Stimulated activated naive CD8-positive, alpha-beta T cell treated with anti-CD3 and anti-CD28 coated beads, Interleukin-15, Interleukin-2, amounts not matched to agents 100 ng/mL and 50 ng/mL, for 24 hours (primary cell): ENCODE measurements at regions not wholly inside any gene's neighbourhood (a gene's known extent, or its start where the extent isn't known, plus 50 kb on each side); places are given as distances from the start of the nearest gene placed in this dataset.

Experiments
- H3K27ac Mint-ChIP-seq: one replicate; pipeline ENCODE4 v1.8.0; 2021; ENCODE audit warnings: mild to moderate bottlenecking, mixed read lengths
- H3K27me3 Mint-ChIP-seq: one replicate; pipeline ENCODE4 v1.8.0; 2021; ENCODE audit warnings: mixed read lengths
- H3K36me3 Mint-ChIP-seq: one replicate; pipeline ENCODE4 v1.8.0; 2021; ENCODE audit warnings: low read depth, mixed read lengths
- H3K4me1 Mint-ChIP-seq: one replicate; pipeline ENCODE4 v1.8.0; 2021; ENCODE audit warnings: low read depth, mixed read lengths
- H3K4me3 Mint-ChIP-seq: one replicate; pipeline ENCODE4 v1.8.0; 2021; ENCODE audit warnings: mild to moderate bottlenecking, mixed read lengths
- H3K9me3 Mint-ChIP-seq: one replicate; pipeline ENCODE4 v1.8.0; 2021; ENCODE audit warnings: mixed read lengths

DNA sequence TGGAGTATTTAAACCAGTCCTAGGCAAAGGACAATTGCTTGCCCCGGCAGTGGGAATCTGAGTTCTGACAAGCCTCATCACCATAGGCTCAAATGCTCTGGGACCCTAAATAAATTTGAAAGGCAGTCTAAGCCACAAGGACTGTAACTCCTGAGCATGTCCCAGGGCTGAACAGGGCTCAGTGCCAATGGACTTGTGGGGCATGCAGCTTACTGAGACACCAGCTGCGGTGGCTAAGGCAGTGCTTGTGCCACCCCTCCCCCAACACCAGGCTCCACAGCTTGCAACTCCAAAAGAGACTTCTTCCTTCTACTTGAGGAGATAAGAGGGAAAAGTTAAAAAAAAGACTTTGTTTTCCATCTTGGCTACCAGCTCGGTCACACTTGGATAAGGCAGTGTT lies 289.7 kb upstream of the DCBLD2 start:
- no peaks in the 10 kb centered on the region for H3K4me1 Mint-ChIP-seq
- H3K4me3 Mint-ChIP-seq, result no peak overlapping the region
- no peak overlapping the region for H3K27ac Mint-ChIP-seq

DNA sequence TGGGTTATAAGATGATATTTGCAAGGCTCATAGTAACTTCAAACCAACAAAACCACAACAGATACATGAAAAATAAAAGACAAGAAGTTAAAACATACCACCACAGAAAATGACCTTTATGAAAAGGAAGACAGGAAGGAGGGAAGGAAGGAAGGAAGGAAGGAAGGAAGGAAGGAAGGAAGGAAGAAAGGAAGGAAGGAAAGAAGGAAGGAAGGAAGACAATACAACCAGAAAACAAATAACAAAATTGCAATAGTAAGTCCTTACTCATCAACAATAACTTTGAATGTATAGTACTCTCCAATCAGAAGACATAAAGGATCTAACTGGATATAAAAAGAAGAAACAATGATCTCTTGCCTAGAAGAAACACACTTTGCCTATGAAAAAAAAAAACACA lies 287.4 kb upstream of the DCBLD2 start:
- no peaks in the 10 kb centered on the region for H3K4me1 Mint-ChIP-seq
- no peaks in the 10 kb centered on the region for H3K27me3 Mint-ChIP-seq
- H3K36me3 Mint-ChIP-seq, result no peaks in the 10 kb centered on the region
- H3K9me3 Mint-ChIP-seq, result peaks cover 8% of the 10 kb centered on the region
- no peak overlapping the region for H3K4me3 Mint-ChIP-seq
- no peak overlapping the region for H3K27ac Mint-ChIP-seq

More for the DNA sequence above, 289.7 kb upstream of the DCBLD2 start:
- no peaks in the 10 kb centered on the region for H3K36me3 Mint-ChIP-seq
- peaks cover 9% of the 10 kb centered on the region for H3K9me3 Mint-ChIP-seq
- no peaks in the 10 kb centered on the region for H3K27me3 Mint-ChIP-seq

GRCh38 chr3:99186016-99186415 lies 284.5 kb upstream of the DCBLD2 start:
- Mint-ChIP-seq H3K9me3 (peaks cover 4% of the 10 kb centered on the region), H3K27me3 (no peaks in the 10 kb centered on the region), H3K4me3 (no peak overlapping the region), H3K36me3 (no peaks in the 10 kb centered on the region), H3K27ac (no peak overlapping the region), H3K4me1 (no peaks in the 10 kb centered on the region)

- no peaks in the 10 kb centered on the region for H3K4me1 Mint-ChIP-seq
- H3K9me3 Mint-ChIP-seq, result no peaks in the 10 kb centered on the region
- no peaks in the 10 kb centered on the region for H3K36me3 Mint-ChIP-seq
- H3K27me3 Mint-ChIP-seq, result peaks cover 11% of the 10 kb centered on the region
- H3K27ac Mint-ChIP-seq, result no peak overlapping the region
- no peak overlapping the region for H3K4me3 Mint-ChIP-seq
Observed at GRCh38 chr3:99176169-99176964, 274.9 kb upstream of the DCBLD2 start.

GRCh38 chr3:99175276-99175812 lies 273.8 kb upstream of the DCBLD2 start:
- Mint-ChIP-seq H3K9me3 (no peaks in the 10 kb centered on the region), H3K4me3 (no peak overlapping the region), H3K36me3 (no peaks in the 10 kb centered on the region), H3K4me1 (no peaks in the 10 kb centered on the region), H3K27me3 (peaks cover 11% of the 10 kb centered on the region), H3K27ac (no peak overlapping the region)

- H3K4me1 Mint-ChIP-seq, result no peaks in the 10 kb centered on the region
- no peak overlapping the region for H3K4me3 Mint-ChIP-seq
- peaks cover 11% of the 10 kb centered on the region for H3K27me3 Mint-ChIP-seq
- no peaks in the 10 kb centered on the region for H3K36me3 Mint-ChIP-seq
- H3K27ac Mint-ChIP-seq, result no peak overlapping the region
- peaks cover 3% of the 10 kb centered on the region for H3K9me3 Mint-ChIP-seq
Observed at GRCh38 chr3:99172736-99173657, 271.5 kb upstream of the DCBLD2 start.

- Mint-ChIP-seq H3K27me3 (peaks cover 11% of the 10 kb centered on the region), H3K36me3 (no peaks in the 10 kb centered on the region), H3K27ac (no peak overlapping the region)
Observed at GRCh38 chr3:99171800-99172199, 270.3 kb upstream of the DCBLD2 start.

DNA sequence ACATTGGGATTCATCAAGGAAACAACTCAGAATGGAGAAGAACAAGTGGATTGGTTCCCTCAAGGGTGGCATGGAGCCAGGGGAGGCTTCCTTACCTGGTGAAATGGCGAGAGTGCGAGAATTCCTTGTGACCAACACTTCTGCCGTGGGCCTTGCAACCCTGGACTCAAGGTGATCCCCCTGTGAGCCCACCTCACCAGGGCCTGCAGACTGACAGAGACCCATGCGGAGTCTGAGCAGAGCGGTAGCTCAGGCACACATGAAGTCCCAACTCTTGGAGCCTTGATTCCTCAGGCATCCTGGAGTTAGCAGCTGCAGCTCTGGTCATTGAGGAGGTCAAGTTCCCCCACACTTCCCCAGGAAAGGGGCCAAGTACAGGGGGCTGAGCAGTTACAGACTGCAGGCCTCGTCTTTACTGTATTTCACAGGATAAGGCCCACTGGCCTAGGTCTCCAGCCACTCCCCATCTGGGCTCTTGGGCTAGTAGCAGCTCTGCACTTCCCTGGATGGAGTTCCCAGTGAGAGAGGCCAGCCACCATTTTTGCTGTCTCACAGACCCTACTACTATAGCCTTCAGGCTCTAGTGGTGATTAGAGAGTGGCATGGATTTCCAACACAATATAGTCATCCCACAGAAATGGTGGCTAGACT lies 269.5 kb upstream of the DCBLD2 start:
- peaks cover 3% of the 10 kb centered on the region for H3K9me3 Mint-ChIP-seq
- H3K27me3 Mint-ChIP-seq, result peaks cover 11% of the 10 kb centered on the region
- no peaks in the 10 kb centered on the region for H3K36me3 Mint-ChIP-seq
- no peaks in the 10 kb centered on the region for H3K4me1 Mint-ChIP-seq
- no peak overlapping the region for H3K4me3 Mint-ChIP-seq
- H3K27ac Mint-ChIP-seq, result no peak overlapping the region

More at GRCh38 chr3:99171800-99172199, 270.3 kb upstream of the DCBLD2 start:
- Mint-ChIP-seq H3K9me3 (peaks cover 3% of the 10 kb centered on the region), H3K4me3 (no peak overlapping the region), H3K4me1 (no peaks in the 10 kb centered on the region)

GRCh38 chr3:99167071-99167470 lies 265.6 kb upstream of the DCBLD2 start:
- no peaks in the 10 kb centered on the region for H3K36me3 Mint-ChIP-seq

GRCh38 chr3:99163314-99163713 lies 261.8 kb upstream of the DCBLD2 start:
- Mint-ChIP-seq H3K4me3 (no peak overlapping the region), H3K9me3 (no peaks in the 10 kb centered on the region), H3K4me1 (no peaks in the 10 kb centered on the region), H3K36me3 (no peaks in the 10 kb centered on the region), H3K27ac (no peak overlapping the region), H3K27me3 (no peaks in the 10 kb centered on the region)

More at GRCh38 chr3:99167071-99167470, 265.6 kb upstream of the DCBLD2 start:
- Mint-ChIP-seq H3K27me3 (no peaks in the 10 kb centered on the region), H3K4me3 (no peak overlapping the region), H3K4me1 (no peaks in the 10 kb centered on the region), H3K9me3 (peaks cover 3% of the 10 kb centered on the region), H3K27ac (no peak overlapping the region)

GRCh38 chr3:99159220-99159762 lies 257.8 kb upstream of the DCBLD2 start:
- no peak overlapping the region for H3K4me3 Mint-ChIP-seq
- peaks cover 8% of the 10 kb centered on the region for H3K9me3 Mint-ChIP-seq
- H3K36me3 Mint-ChIP-seq, result no peaks in the 10 kb centered on the region
- H3K4me1 Mint-ChIP-seq, result no peaks in the 10 kb centered on the region
- no peaks in the 10 kb centered on the region for H3K27me3 Mint-ChIP-seq
- no peak overlapping the region for H3K27ac Mint-ChIP-seq

DNA sequence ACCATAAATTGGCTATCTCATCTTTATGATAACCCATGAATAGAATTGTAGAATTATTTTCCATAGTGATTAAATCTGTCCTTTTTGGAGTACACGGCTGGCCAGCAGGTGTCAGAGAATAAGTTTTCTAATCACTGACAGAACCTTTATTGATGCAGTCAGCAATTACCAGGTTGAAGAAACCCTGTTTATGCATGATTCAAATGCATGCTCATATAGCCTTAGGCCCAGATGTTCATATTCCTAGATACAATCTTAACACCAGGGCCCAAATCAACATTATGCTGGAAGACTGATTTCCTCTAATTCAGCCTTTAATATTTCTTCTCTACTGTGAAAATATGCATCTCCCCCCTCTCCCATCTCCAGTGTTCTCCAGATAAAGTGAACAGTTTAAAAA lies 243.5 kb upstream of the DCBLD2 start:
- Mint-ChIP-seq H3K9me3 (no peaks in the 10 kb centered on the region), H3K4me1 (no peaks in the 10 kb centered on the region), H3K27ac (no peak overlapping the region), H3K36me3 (no peaks in the 10 kb centered on the region), H3K4me3 (no peak overlapping the region), H3K27me3 (no peaks in the 10 kb centered on the region)

- no peak overlapping the region for H3K27ac Mint-ChIP-seq
- no peak overlapping the region for H3K4me3 Mint-ChIP-seq
- H3K36me3 Mint-ChIP-seq, result no peaks in the 10 kb centered on the region
- peaks cover 3% of the 10 kb centered on the region for H3K9me3 Mint-ChIP-seq
- no peaks in the 10 kb centered on the region for H3K27me3 Mint-ChIP-seq
- H3K4me1 Mint-ChIP-seq, result no peaks in the 10 kb centered on the region
Observed at GRCh38 chr3:99143493-99143892, 242.0 kb upstream of the DCBLD2 start.

- H3K4me3 Mint-ChIP-seq, result no peak overlapping the region
- no peaks in the 10 kb centered on the region for H3K4me1 Mint-ChIP-seq
- no peaks in the 10 kb centered on the region for H3K36me3 Mint-ChIP-seq
- no peaks in the 10 kb centered on the region for H3K27me3 Mint-ChIP-seq
- H3K9me3 Mint-ChIP-seq, result peaks cover 8% of the 10 kb centered on the region
- H3K27ac Mint-ChIP-seq, result no peak overlapping the region
Observed at GRCh38 chr3:99134986-99135385, 233.5 kb upstream of the DCBLD2 start.
